Ramos (cell line): ENCODE measurements at regions not wholly inside any gene's neighbourhood (a gene's known extent, or its start where the extent isn't known, plus 50 kb on each side); places are given as distances from the start of the nearest gene placed in this dataset.
"Not testable (repeated sequence)": the region's sequence is repeated elsewhere in the genome, so short reads cannot be mapped to it uniquely, and the experiment has no call there.

Experiments
- in situ Hi-C: fragments of 300-500 bp; cut with MboI; formaldehyde crosslinking; loops from one replicate; pipeline ENCODE4 v1.14.3; 2022; ENCODE audit warnings: low sequenced_read_pairs; ENCODE audit not compliant: unreplicated experiment

GRCh38 chr14:53386362-53386761 is 233.2 kb upstream of the DDHD1 start:
- in situ Hi-C loops, result no loop called here

- in situ Hi-C loops, result no loop called here
Measured at GRCh38 chr14:53384536-53384935, 231.4 kb upstream of the DDHD1 start.

- in situ Hi-C loops, result no loop called here
Measured at GRCh38 chr14:53384073-53384472, 230.9 kb upstream of the DDHD1 start.

GRCh38 chr14:53381895-53382294 is 228.8 kb upstream of the DDHD1 start:
- in situ Hi-C loops, result no loop called here

- in situ Hi-C loops, result no loop called here
Measured at GRCh38 chr14:53380867-53381225, 227.7 kb upstream of the DDHD1 start.

DNA sequence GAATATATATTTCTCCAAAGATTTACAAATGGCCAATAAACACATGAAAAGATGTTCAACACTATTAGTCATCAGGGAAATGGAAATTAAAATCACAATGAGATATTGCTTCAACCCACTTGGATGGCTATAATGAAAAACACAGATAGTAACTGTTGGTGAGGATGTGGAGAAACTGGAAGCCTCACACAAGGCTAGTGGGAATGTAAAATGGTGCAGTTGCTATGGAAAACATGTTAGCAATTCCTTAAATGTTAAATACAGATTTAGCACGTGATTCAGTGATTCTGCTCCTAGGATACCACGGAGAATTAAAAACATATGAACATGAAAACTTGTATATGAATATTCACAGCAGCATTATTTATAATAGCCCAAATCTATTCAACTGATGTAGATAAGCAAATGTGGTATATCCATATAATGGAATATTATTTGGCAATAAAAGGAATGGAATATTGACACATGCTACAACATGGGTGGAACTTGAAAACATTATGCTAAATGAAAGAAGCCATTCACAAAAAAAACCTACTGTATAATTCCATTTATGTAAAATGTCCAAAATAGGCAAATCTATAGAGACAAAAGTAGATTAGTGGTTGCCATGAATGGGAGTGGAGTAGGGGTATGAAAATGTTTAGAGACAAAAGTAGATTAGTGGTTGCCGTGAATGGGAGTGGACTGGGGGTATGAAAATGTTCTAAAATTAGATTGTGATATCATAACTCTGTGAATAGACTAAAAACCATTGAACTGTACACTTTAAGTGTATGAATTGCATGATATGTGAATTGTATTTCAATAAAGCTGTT is 227.1 kb upstream of the DDHD1 start:
- in situ Hi-C loops, result no loop called here

DNA sequence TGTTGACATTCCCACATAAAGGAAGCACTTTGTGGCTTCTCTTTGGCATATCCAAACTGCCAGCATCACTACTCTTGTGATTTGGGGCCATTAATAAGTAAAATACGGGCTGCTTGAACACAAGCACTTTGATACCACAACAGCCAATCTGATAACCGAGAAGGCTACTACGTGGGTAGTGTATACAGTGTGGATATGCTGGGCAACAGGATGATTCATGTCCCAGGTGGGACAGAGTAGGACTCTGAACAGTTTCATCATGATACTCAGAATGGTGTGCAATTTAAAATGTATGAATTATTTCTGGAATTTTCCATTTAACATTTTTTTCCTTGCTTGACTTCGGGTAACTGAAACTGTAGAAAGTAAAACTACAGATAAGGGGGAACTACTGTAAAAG is 225.0 kb upstream of the DDHD1 start:
- in situ Hi-C loops, result no loop called here

GRCh38 chr14:53376064-53376463 is 222.9 kb upstream of the DDHD1 start:
- in situ Hi-C loops, result no loop called here

DNA sequence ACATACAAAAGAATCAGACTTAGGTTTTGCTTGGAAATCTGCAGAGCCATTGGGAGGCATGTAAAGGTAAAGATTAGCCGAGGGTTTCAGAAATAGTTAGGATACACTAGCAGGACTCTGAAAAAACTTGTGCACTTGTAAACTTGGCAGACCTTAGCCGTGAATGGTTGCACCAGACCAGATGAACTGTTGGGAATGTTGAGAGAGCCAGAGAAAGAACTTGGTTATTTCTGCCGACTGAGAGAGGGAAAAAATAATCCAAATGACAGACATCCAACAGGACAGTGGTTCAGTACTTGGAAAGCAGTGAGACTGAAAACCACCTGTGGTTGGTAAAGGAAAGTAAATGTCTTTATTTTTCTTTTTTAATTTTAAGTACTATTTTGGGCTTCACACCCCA is 222.5 kb upstream of the DDHD1 start:
- in situ Hi-C loops, result no loop called here

DNA sequence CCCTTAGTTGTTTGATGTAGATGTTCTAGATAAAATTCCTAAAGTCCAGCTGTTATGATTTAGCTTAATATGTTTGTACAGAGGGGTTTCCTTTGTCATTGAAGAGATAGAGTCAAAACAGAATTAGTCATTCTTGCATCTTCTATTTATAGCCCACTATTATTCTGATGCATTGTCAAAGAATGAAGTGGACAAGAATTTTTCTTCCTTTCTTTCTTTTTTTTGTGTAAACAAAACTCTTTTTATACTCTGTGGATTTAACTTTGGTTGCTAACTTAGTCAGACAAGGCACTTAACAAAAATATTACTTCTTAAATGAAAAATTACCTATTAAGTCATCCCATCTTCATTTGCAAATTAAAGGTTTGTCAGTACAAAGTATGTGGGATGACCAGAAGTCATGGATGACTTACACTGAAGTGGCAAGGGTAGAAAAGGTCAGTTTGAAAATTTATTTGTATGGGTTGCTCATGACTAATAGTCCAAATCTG is 215.6 kb upstream of the DDHD1 start:
- in situ Hi-C loops, result no loop called here

- in situ Hi-C loops, result no loop called here
Measured at GRCh38 chr14:53368066-53368465, 214.9 kb upstream of the DDHD1 start.

DNA sequence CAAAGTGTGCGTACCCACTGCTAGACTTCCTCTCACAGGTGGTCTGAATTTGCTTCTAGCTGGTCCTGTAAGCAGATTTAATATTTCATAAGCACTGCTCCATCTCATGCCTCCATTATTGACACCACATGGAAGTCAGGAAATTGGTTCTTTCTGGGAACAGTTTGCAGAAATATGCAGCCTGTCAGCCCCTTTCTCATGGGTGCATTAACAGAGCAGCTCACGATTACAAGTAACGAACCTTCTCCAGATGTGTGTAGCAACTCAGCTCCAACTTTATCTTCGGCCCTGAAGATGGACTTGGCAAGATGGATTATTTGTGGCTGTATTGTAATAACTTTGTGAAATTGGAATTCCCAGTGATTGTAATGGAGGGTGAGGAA is 214.5 kb upstream of the DDHD1 start:
- in situ Hi-C loops, result no loop called here

DNA sequence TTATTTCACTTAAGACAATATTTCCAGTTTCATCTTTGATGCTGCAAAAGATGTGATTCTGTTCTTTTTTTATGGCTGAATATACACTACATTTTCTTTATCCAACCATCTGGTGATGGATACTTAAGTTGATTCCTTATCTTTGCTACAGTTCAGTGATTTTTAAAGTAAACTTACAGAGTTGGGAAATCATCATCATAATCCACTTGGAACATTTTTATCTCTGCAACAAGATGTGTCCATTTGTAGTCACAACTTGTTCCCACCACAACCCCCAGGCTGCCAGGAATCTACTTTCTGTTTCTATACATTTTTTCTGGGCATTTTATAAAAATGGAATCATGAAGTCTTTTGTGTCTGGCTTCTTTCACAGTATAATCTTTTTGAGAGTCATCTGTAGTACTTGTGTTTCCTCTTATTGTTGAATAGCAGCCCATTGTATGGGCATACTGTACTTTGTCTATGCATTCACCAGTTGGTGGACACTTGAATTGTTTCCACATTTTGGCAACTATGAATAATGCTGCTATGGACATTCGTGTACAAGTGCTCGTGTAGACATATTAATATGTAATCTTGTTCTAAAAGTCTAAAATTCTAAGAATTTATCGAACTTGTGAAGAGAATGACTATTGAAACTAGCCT is 212.5 kb upstream of the DDHD1 start:
- in situ Hi-C loops, result no loop called here

DNA sequence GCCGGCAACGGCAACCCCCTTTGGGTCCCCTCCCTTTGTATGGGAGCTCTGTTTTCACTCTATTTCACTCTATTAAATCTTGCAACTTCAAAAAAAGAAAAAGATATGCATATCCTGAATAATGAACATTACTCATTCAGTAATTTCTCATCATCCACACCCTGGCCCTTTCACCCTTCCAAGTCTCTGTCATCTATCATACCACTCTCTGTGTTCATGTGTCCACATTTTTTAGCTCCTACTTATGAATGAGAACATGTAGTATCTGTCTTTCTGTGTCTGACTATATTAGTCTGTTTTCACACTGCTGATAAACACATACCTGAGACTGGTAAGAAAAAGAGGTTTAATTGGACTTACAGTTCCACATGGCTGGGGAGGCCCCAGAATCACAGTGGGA is 209.8 kb upstream of the DDHD1 start:
- in situ Hi-C loops, result not testable (repeated sequence)

DNA sequence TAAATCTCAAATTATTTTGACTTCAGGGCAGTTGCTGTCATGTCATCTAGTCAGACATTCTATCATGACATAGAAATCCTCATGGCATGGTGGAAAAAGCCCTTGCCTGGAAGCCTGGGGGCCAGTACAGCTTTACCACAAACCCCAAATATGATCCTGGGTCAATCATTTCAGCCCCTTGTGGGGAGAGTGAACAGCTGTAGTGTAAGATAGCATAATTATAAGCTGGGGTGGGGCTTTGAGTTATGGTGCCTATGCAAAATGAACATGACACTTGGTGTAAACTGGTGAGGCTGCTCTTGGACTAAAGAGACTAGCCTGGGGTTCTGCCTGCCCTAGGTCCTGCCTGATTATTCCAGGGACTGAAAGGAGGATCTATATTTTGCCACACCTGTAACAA is 207.7 kb upstream of the DDHD1 start:
- in situ Hi-C loops, result no loop called here

- in situ Hi-C loops, result no loop called here
Measured at GRCh38 chr14:53358166-53358565, 205.0 kb upstream of the DDHD1 start.

GRCh38 chr14:53356361-53357150 is 203.4 kb upstream of the DDHD1 start:
- in situ Hi-C loops, result no loop called here

- in situ Hi-C loops, result no loop called here
Measured at GRCh38 chr14:53355581-53356112, 202.5 kb upstream of the DDHD1 start.

GRCh38 chr14:53354336-53354735 is 201.2 kb upstream of the DDHD1 start:
- in situ Hi-C loops, result no loop called here

- in situ Hi-C loops, result no loop called here
Measured at GRCh38 chr14:53350866-53351265, 197.7 kb upstream of the DDHD1 start.

DNA sequence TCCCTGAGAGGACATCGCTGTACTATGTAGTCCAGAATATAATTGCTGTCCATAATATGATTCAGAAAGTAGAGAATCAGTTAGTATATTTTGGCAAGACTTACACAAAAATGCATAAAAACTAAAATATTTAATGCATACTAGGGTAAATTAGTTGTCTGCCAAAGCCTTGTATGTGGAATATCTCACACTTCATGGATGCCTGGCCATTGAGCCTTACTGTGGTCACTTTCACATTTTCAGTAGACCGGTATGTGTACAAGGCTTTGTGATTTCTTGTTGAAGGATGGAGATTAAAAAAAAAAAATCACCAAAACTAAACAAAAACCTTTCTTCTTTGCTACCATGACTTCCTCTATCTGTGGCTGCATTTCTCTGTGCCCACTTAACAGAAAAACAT is 197.3 kb upstream of the DDHD1 start:
- in situ Hi-C loops, result no loop called here
